PFSK-1 (cell line): ENCODE measurements at regions not wholly inside any gene's neighbourhood (a gene's known extent, or its start where the extent isn't known, plus 50 kb on each side); places are given as distances from the start of the nearest gene placed in this dataset.

ENCODE experiments used
- FOXP2 ChIP-seq: optimal IDR thresholded peaks from 2 replicates; pipeline ENCODE3; 2011; ENCODE audit warnings: borderline replicate concordance, control low read depth, inconsistent platforms; ENCODE audit not compliant: insufficient read depth; ENCODE audit errors: extremely low read length, extremely low read depth
- POLR2AphosphoS5 ChIP-seq: IDR thresholded peaks from 2 replicates; pipeline ENCODE4 v1.6.1; 2012; ENCODE audit warnings: low read depth, mild to moderate bottlenecking, control low read depth, low read length, moderate library complexity
- REST ChIP-seq, 2 experiments: IDR thresholded peaks; 2 replicates each; pipeline versions ENCODE4 v1.6.1 to v1.8.0; 2011 to 2012; ENCODE audit warnings: low read depth in 2 of 2, low read length in 2 of 2, control low read depth in 1 of 2, inconsistent platforms in 1 of 2, mild to moderate bottlenecking in 1 of 2, moderate library complexity in 1 of 2; ENCODE audit not compliant: insufficient read depth in 1 of 2
- SIN3A ChIP-seq: IDR thresholded peaks from 2 replicates; pipeline ENCODE4 v1.6.1; 2012; ENCODE audit warnings: mild to moderate bottlenecking, low read length, moderate library complexity, borderline replicate concordance; ENCODE audit not compliant: insufficient read depth
- TAF1 ChIP-seq: IDR thresholded peaks from 2 replicates; pipeline ENCODE4 v1.6.1; 2012; ENCODE audit warnings: low read length, control low read depth, borderline replicate concordance; ENCODE audit not compliant: insufficient read depth

GRCh38 chr10:9654261-9654660 is 1363.4 kb upstream of the CELF2 start:
- TF ChIP-seq SIN3A = no peak
- no peak for TF ChIP-seq TAF1
- TF ChIP-seq POLR2AphosphoS5 = no peak
- no peak for TF ChIP-seq FOXP2
- no peak for TF ChIP-seq REST (IDR thresholded peaks at IDR 0.05; ENCODE audit: insufficient read depth in 1 of 2, low read depth in 2 of 2, low read length in 2 of 2)

DNA sequence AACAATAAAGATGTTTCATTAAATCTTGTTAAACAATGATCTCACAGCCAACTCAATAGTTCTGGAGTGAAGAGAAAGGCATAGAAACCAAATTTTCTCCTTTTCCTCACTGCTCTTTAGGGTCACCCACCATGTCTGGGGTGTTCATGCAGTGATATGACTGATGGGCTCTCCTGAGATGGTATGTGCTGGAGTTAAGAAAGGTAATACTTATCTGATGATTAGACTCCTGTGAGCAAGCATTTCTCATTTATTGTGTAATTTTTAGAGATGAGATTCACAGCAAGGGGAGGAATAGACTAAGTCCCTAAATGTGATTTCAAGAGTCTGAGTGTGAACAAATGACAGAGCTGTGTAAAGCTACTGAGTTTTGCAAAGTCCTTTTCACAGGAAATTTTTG is 1361.3 kb upstream of the CELF2 start:
- TF ChIP-seq FOXP2 = no peak
- TF ChIP-seq TAF1 = no peak
- no peak for TF ChIP-seq SIN3A
- no peak for TF ChIP-seq REST (IDR thresholded peaks at IDR 0.05; ENCODE audit: insufficient read depth in 1 of 2, low read depth in 2 of 2, low read length in 2 of 2)
- no peak for TF ChIP-seq POLR2AphosphoS5

DNA sequence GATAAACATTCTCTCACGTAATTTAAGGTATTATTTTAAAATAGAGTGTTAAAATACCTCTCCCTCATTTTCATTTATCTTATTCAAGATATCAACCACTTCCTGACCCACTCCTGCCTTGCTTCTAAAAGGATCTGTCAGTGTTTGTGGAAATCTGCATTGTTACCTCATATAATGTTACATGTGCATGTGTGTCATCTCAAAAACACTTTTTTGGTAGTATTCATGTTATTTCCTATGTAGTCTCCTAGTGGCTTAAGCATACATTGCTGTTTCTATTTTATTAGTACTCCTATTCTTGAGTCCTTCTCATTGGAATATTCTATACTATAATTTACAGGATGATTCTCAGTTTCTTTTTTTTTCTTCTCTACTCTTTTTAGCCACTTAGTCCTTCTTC is 1360.7 kb upstream of the CELF2 start:
- TF ChIP-seq POLR2AphosphoS5 = no peak
- no peak for TF ChIP-seq FOXP2
- TF ChIP-seq REST (IDR thresholded peaks at IDR 0.05; ENCODE audit: insufficient read depth in 1 of 2, low read depth in 2 of 2, low read length in 2 of 2) = no peak
- no peak for TF ChIP-seq SIN3A
- no peak for TF ChIP-seq TAF1

DNA sequence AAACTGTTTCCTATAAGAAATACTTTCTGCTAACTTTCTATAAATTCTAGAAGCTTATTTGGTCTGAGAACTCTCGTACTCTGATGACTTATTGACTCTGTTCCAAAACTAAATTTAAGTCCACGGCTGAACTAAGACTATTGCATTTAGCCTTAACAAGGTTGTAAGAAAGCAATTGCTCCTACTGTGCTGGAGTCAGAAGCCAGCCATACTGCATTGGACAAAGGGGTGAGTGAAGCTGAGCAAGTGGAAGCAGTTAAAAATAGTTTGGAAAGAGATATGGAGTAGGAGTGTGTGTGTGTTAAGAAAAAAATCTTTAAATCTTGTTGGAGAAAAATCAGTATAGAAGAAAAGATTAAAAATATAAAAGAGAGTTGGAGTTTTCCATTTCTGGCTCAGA is 1360.1 kb upstream of the CELF2 start:
- TF ChIP-seq TAF1 (no peak), SIN3A (no peak), REST (IDR thresholded peaks at IDR 0.05; ENCODE audit: insufficient read depth in 1 of 2, low read depth in 2 of 2, low read length in 2 of 2) (no peak), FOXP2 (no peak), POLR2AphosphoS5 (no peak)

GRCh38 chr10:9668411-9668810 is 1349.3 kb upstream of the CELF2 start:
- TF ChIP-seq POLR2AphosphoS5 (no peak), SIN3A (no peak), REST (IDR thresholded peaks at IDR 0.05; ENCODE audit: insufficient read depth in 1 of 2, low read depth in 2 of 2, low read length in 2 of 2) (no peak), FOXP2 (no peak), TAF1 (no peak)
